ENCODE measurements at regions not wholly inside any gene's neighbourhood (a gene's known extent, or its start where the extent isn't known, plus 50 kb on each side); places are given as distances from the start of the nearest gene placed in this dataset.

DNA sequence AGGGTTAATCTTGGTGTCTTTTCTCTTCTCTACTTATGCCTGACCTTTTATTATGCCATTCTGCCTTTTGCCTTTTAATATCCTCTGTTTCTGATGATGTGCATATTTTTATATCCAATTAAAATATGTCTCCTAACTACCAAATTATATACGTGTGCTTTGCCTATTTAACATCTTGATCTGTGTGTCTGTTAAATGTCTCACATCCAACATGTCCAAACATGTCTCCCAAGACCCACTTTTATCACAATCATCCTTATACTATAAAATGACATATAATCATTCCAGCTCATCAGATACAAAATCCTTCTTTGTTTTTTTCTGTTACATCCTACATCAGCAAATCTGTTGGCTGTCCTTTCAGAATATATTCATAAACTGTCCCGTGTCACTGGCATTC lies 539.5 kb downstream of the ZPLD1 start:
- Mint-ChIP-seq H3K4me3 (ENCODE audit: unreplicated experiment) (no peak overlapping the region), H3K27ac (ENCODE audit: unreplicated experiment) (no peak overlapping the region), H3K4me1 (ENCODE audit: low read depth, unreplicated experiment) (no peaks in the 10 kb centered on the region), H3K36me3 (ENCODE audit: insufficient read depth, unreplicated experiment) (no peaks in the 10 kb centered on the region), H3K9me3 (ENCODE audit: unreplicated experiment) (peaks cover 19% of the 10 kb centered on the region), H3K27me3 (ENCODE audit: insufficient read depth, unreplicated experiment) (no peaks in the 10 kb centered on the region)
- TF ChIP-seq, protein P1, sequence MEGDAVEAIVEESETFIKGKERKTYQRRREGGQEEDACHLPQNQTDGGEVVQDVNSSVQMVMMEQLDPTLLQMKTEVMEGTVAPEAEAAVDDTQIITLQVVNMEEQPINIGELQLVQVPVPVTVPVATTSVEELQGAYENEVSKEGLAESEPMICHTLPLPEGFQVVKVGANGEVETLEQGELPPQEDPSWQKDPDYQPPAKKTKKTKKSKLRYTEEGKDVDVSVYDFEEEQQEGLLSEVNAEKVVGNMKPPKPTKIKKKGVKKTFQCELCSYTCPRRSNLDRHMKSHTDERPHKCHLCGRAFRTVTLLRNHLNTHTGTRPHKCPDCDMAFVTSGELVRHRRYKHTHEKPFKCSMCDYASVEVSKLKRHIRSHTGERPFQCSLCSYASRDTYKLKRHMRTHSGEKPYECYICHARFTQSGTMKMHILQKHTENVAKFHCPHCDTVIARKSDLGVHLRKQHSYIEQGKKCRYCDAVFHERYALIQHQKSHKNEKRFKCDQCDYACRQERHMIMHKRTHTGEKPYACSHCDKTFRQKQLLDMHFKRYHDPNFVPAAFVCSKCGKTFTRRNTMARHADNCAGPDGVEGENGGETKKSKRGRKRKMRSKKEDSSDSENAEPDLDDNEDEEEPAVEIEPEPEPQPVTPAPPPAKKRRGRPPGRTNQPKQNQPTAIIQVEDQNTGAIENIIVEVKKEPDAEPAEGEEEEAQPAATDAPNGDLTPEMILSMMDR (IDR thresholded peaks at IDR 0.05; ENCODE audit: insufficient read depth in 1 of 2, low read depth in 1 of 2, low read length in 1 of 2, severe bottlenecking in 1 of 2, unreplicated experiment in 1 of 2), result no peak
- Histone ChIP-seq H3K4me3 (ENCODE audit: low read depth, low read length) (no peak overlapping the region), H3K4me1 (no peaks in the 10 kb centered on the region), H3K36me3 (ENCODE audit: control insufficient read depth, insufficient read depth, low read length) (no peaks in the 10 kb centered on the region), H3K9me3 (no peaks in the 10 kb centered on the region), H3K27me3 (replicated peaks; ENCODE audit: control insufficient read depth, insufficient read depth, low read length) (no peaks in the 10 kb centered on the region)
- ChIA-PET POLR2A (no interaction called here), CTCF (no interaction called here)
- intact Hi-C loops (cut with micrococcal nuclease; ENCODE audit: unreplicated experiment), result no loop called here
- BruUV-seq (replicated peaks), result no TSS peak
- DNase-seq, result no peak

DNA sequence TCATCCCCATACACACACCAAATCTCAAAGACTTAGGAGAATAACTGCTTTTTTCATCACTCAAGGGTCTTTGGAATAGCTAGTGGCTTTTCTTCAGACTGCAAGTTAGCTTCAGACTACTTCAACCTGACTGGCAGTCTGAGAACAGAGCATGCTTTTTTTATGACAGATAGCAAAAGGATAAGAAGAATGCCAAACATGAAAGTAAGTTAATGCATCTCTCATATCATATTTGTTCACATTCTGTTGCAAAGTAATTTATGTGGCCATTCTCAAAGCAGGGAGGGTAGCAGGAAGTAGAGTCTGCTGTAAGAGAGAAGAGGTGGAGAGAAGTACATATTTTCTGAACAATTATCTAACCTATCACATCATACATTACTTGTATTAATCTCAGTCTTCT lies 544.4 kb downstream of the ZPLD1 start:
- TF ChIP-seq, protein P1 (IDR thresholded peaks at IDR 0.05; ENCODE audit: insufficient read depth in 1 of 2, low read depth in 1 of 2, low read length in 1 of 2, severe bottlenecking in 1 of 2, unreplicated experiment in 1 of 2), result no peak
- intact Hi-C loops (cut with micrococcal nuclease; ENCODE audit: unreplicated experiment), result no loop called here
- Mint-ChIP-seq H3K27ac (ENCODE audit: unreplicated experiment) (no peak overlapping the region), H3K36me3 (ENCODE audit: insufficient read depth, unreplicated experiment) (no peaks in the 10 kb centered on the region), H3K9me3 (ENCODE audit: unreplicated experiment) (peaks cover 16% of the 10 kb centered on the region), H3K27me3 (ENCODE audit: insufficient read depth, unreplicated experiment) (no peaks in the 10 kb centered on the region), H3K4me1 (ENCODE audit: low read depth, unreplicated experiment) (no peaks in the 10 kb centered on the region), H3K4me3 (ENCODE audit: unreplicated experiment) (no peak overlapping the region)
- POLR2A ChIA-PET, result no interaction called here
- BruUV-seq (replicated peaks), result no TSS peak
- Histone ChIP-seq H3K9me3 (no peaks in the 10 kb centered on the region), H3K4me1 (no peaks in the 10 kb centered on the region), H3K27me3 (replicated peaks; ENCODE audit: control insufficient read depth, insufficient read depth, low read length) (no peaks in the 10 kb centered on the region), H3K36me3 (ENCODE audit: control insufficient read depth, insufficient read depth, low read length) (no peaks in the 10 kb centered on the region), H3K4me3 (ENCODE audit: low read depth, low read length) (no peak overlapping the region)
- CTCF ChIA-PET, result no interaction called here
- no peak for DNase-seq

DNA sequence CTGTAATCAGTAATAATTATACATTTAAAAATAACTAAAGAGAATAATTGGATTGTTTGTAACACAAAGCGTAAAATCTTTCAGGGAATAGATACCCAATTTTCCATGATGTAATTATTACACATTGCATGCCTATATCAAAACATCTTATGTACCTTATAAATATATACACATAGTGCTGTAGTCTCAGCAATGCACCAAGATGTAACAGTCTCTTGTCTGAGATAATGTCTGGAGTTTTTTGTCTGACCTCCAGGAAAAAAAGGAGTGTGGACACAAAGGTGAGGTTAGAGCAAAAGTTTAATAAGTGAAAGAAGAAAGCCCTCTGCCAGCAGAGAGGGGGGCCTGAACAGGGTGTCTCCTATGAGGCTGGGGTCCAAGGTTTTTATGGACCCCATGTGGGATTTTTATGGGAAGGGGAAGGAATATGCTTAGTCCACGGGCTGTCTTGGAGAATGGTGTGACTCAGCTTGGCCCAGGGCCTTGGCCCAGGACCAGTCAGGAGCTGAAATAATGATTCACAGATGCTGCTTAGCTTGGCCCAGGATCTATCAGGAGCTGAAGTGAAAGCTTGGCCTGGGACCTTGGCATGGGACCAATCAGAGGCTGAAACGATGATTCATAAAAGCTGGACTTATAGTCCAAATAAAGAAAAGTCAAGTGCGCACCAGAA lies 545.0 kb downstream of the ZPLD1 start:
- ChIA-PET CTCF (no interaction called here), POLR2A (no interaction called here)
- no peaks in the 10 kb centered on the region for H3K4me1 ChIP-seq
- H3K36me3 ChIP-seq (ENCODE audit: control insufficient read depth, insufficient read depth, low read length), result no peaks in the 10 kb centered on the region
- Mint-ChIP-seq H3K9me3 (ENCODE audit: unreplicated experiment) (peaks cover 9% of the 10 kb centered on the region), H3K27ac (ENCODE audit: unreplicated experiment) (no peak overlapping the region), H3K36me3 (ENCODE audit: insufficient read depth, unreplicated experiment) (no peaks in the 10 kb centered on the region), H3K4me3 (ENCODE audit: unreplicated experiment) (no peak overlapping the region), H3K4me1 (ENCODE audit: low read depth, unreplicated experiment) (no peaks in the 10 kb centered on the region), H3K27me3 (ENCODE audit: insufficient read depth, unreplicated experiment) (no peaks in the 10 kb centered on the region)
- no TSS peak for BruUV-seq (replicated peaks)
- TF ChIP-seq, protein P1 (IDR thresholded peaks at IDR 0.05; ENCODE audit: insufficient read depth in 1 of 2, low read depth in 1 of 2, low read length in 1 of 2, severe bottlenecking in 1 of 2, unreplicated experiment in 1 of 2), result no peak
- no peak overlapping the region for H3K4me3 ChIP-seq (ENCODE audit: low read depth, low read length)
- no peaks in the 10 kb centered on the region for H3K27me3 ChIP-seq (replicated peaks; ENCODE audit: control insufficient read depth, insufficient read depth, low read length)
- no peaks in the 10 kb centered on the region for H3K9me3 ChIP-seq
- intact Hi-C loops (cut with micrococcal nuclease; ENCODE audit: unreplicated experiment), result no loop called here
- DNase-seq, result no peak

All from Caco-2 (cell line).